Naive B cell (primary cell): ENCODE measurements at regions not wholly inside any gene's neighbourhood (a gene's known extent, or its start where the extent isn't known, plus 50 kb on each side); places are given as distances from the start of the nearest gene placed in this dataset.
"Not testable (repeated sequence)": the region's sequence is repeated elsewhere in the genome, so short reads cannot be mapped to it uniquely, and the experiment has no call there.

Source experiments
- ATAC-seq, 2 donors: fragments of 150-1000 bp; cut with Tn5 transposase; 2 replicates each; pipeline ENCODE4 v1.10.0; 2021; ENCODE audit warnings: low read depth in 2 of 2, mild to moderate bottlenecking in 2 of 2, moderate library complexity in 2 of 2
- DNase-seq: peaks from one replicate; pipeline ENCODE4 v3.0.0; 2022
- H3K27ac Mint-ChIP-seq, 6 donors: one replicate each; pipeline ENCODE4 v1.8.0; 2020 to 2022; ENCODE audit warnings: mild to moderate bottlenecking in 6 of 6, mixed read lengths in 6 of 6, moderate library complexity in 5 of 6, inconsistent platforms in 2 of 6
- H3K27me3 Mint-ChIP-seq, 3 donors: one replicate each; pipeline ENCODE4 v1.8.0; 2021 to 2022; ENCODE audit warnings: mixed read lengths in 3 of 3, mild to moderate bottlenecking in 1 of 3
- H3K36me3 Mint-ChIP-seq, 2 donors: one replicate each; pipeline ENCODE4 v1.8.0; 2020 to 2022; ENCODE audit warnings: mixed read lengths in 2 of 2, inconsistent platforms in 1 of 2, mild to moderate bottlenecking in 1 of 2
- H3K4me1 Mint-ChIP-seq, 3 donors: one replicate each; pipeline ENCODE4 v1.8.0; 2020 to 2022; ENCODE audit warnings: mixed read lengths in 3 of 3, inconsistent platforms in 1 of 3, mild to moderate bottlenecking in 1 of 3, moderate library complexity in 1 of 3
- H3K4me3 Mint-ChIP-seq, 8 donors: one replicate each; pipeline ENCODE4 v1.8.0; 2020 to 2022; ENCODE audit warnings: mild to moderate bottlenecking in 8 of 8, mixed read lengths in 8 of 8, moderate library complexity in 8 of 8, inconsistent platforms in 2 of 8
- H3K9me3 Mint-ChIP-seq, 7 donors: one replicate each; pipeline ENCODE4 v1.8.0; 2020 to 2022; ENCODE audit warnings: mixed read lengths in 7 of 7, mild to moderate bottlenecking in 5 of 7, inconsistent platforms in 2 of 7, moderate library complexity in 1 of 7

GRCh38 chr16:80274576-80275191 lies 266.1 kb upstream of the DYNLRB2 start:
- DNase-seq, result no peak
- Mint-ChIP-seq H3K4me1 (no peaks in the 10 kb centered on the region), H3K36me3 (no peaks in the 10 kb centered on the region), H3K27ac (no peak overlapping the region), H3K27me3 (peaks cover 0 to 4% (median 0%) of the 10 kb centered on the region in 3 donors), H3K9me3 (peaks cover 0 to 12% (median 1%) of the 10 kb centered on the region in 7 donors), H3K4me3 (no peak overlapping the region)
- no peak for ATAC-seq

- Mint-ChIP-seq H3K27me3 (peaks cover 0 to 4% (median 0%) of the 10 kb centered on the region in 3 donors), H3K4me1 (no peaks in the 10 kb centered on the region), H3K36me3 (no peaks in the 10 kb centered on the region), H3K9me3 (peaks cover 0 to 12% (median 1%) of the 10 kb centered on the region in 7 donors), H3K27ac (no peak overlapping the region), H3K4me3 (no peak overlapping the region)
- ATAC-seq (no peak), DNase-seq (no peak)
Measured at GRCh38 chr16:80273635-80274538, 266.9 kb upstream of the DYNLRB2 start.

DNA sequence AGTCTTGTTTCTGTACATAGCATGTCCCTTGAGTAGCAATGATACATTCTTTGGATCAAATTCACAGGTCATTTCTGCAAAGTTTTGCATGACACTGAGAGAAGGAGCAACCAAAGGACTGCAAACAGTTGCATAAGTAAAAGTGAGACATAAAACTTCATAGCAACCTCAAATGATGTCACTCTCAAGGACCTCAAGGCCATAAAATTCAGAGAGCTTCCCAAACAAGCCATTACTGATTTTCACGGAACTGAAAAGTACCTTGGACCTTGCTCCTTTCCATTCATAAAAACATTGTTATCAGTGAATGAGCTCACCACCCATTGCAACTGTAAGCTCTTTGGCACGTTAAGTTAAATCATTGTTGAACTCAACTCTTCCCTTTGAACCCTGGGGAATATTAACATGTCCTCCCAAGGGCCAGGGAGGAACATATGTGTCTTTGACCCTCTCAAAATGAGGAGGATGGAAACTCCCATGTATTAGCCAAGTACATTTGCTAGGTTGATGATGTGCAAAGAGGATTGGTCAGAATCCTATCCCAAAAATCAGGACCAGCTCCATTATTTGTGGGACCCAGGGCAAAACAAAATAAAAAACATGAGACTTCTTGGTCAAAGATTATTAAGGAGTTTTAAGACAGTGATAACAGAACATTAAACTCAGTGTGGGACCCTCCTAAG lies 275.0 kb upstream of the DYNLRB2 start:
- DNase-seq (no peak), ATAC-seq (no peak)
- Mint-ChIP-seq H3K36me3 (no peaks in the 10 kb centered on the region), H3K27me3 (peaks cover 0 to 32% (median 7%) of the 10 kb centered on the region in 3 donors), H3K4me1 (no peaks in the 10 kb centered on the region), H3K9me3 (peaks cover 0 to 2% (median 0%) of the 10 kb centered on the region in 7 donors), H3K27ac (no peak overlapping the region), H3K4me3 (no peak overlapping the region)

- Mint-ChIP-seq H3K4me1 (no peaks in the 10 kb centered on the region), H3K4me3 (no peak overlapping the region), H3K9me3 (peaks cover 0 to 2% (median 0%) of the 10 kb centered on the region in 7 donors), H3K27me3 (peaks cover 6 to 32% (median 7%) of the 10 kb centered on the region in 3 donors), H3K36me3 (no peaks in the 10 kb centered on the region), H3K27ac (no peak overlapping the region)
- ATAC-seq (no peak), DNase-seq (no peak)
Measured at GRCh38 chr16:80263848-80264694, 276.7 kb upstream of the DYNLRB2 start.

- DNase-seq (no peak), ATAC-seq (no peak)
- H3K4me3 Mint-ChIP-seq, result no peak overlapping the region
- no peaks in the 10 kb centered on the region for H3K36me3 Mint-ChIP-seq
- no peak overlapping the region for H3K27ac Mint-ChIP-seq
- peaks cover 6 to 31% (median 7%) of the 10 kb centered on the region in 3 donors for H3K27me3 Mint-ChIP-seq
- H3K4me1 Mint-ChIP-seq, result no peaks in the 10 kb centered on the region
- H3K9me3 Mint-ChIP-seq, result peaks cover 0 to 2% (median 0%) of the 10 kb centered on the region in 7 donors
Measured at GRCh38 chr16:80263181-80263823, 277.5 kb upstream of the DYNLRB2 start.

- Mint-ChIP-seq H3K4me3 (no peak overlapping the region), H3K36me3 (no peaks in the 10 kb centered on the region), H3K27ac (no peak overlapping the region), H3K4me1 (no peaks in the 10 kb centered on the region), H3K27me3 (peaks cover 6 to 17% (median 9%) of the 10 kb centered on the region in 3 donors), H3K9me3 (peaks cover 0 to 1% (median 0%) of the 10 kb centered on the region in 7 donors)
- ATAC-seq, result no peak
- no peak for DNase-seq
Measured at GRCh38 chr16:80260906-80261311, 279.9 kb upstream of the DYNLRB2 start.

DNA sequence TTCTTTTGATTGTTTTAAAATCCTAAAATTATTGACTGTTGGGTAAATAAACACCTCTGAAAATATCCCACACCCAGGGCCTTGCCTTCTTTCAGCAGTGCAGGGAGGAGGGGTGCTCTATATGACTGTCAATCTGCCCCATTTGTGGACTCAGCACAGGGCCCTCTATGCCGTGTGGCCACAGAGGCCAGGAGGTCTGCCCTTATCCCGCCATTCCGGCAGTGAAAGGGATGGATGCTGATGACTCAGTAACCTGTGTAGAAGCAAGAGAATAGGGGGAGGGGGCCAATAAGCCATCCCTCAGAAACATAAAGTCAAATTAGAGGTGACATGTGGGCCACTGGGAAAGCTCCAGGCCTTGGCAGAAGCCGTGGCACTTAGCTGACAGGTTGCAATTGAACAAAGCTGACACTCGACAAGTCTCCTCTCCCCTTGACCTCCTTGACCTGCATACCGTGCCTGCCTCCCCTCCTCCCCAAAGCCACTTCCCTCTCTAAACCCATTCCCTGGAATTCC lies 281.4 kb upstream of the DYNLRB2 start:
- Mint-ChIP-seq H3K27me3 (peaks cover 6 to 13% (median 8%) of the 10 kb centered on the region in 3 donors), H3K4me1 (no peaks in the 10 kb centered on the region), H3K4me3 (no peak overlapping the region), H3K36me3 (no peaks in the 10 kb centered on the region), H3K27ac (no peak overlapping the region), H3K9me3 (peaks cover 0 to 3% (median 0%) of the 10 kb centered on the region in 7 donors)
- ATAC-seq (no peak), DNase-seq (no peak)

- Mint-ChIP-seq H3K4me3 (no peak overlapping the region), H3K27me3 (peaks cover 5 to 12% (median 7%) of the 10 kb centered on the region in 3 donors), H3K4me1 (no peaks in the 10 kb centered on the region), H3K9me3 (peaks cover 0 to 3% (median 0%) of the 10 kb centered on the region in 7 donors), H3K36me3 (no peaks in the 10 kb centered on the region), H3K27ac (no peak overlapping the region)
- ATAC-seq (no peak), DNase-seq (no peak)
Measured at GRCh38 chr16:80258407-80258806, 282.4 kb upstream of the DYNLRB2 start.

GRCh38 chr16:80254970-80255369 lies 285.8 kb upstream of the DYNLRB2 start:
- peaks cover 0 to 3% (median 0%) of the 10 kb centered on the region in 7 donors for H3K9me3 Mint-ChIP-seq
- no peak overlapping the region for H3K4me3 Mint-ChIP-seq

DNA sequence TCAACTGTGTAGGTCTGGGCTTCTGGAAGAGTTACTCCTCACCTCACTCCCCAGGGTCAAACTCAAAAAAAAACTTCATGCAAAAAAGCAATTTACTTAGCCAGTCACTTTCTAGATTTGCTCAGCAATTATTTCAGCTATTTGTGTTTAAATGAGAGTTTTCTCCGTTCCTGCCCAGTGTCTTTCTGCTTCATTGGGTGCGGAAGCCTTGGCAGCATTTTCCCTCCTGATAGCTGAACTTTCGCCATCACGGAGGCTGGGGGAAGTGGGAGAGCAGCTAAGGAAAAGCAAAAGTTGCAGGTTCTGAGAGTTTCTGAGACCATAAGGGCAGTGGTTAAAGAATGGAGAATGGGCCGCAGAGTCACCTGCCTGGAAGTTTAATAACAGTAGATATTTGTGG lies 287.1 kb upstream of the DYNLRB2 start:
- Mint-ChIP-seq H3K4me1 (no peaks in the 10 kb centered on the region), H3K9me3 (peaks cover 0 to 5% (median 0%) of the 10 kb centered on the region in 7 donors), H3K36me3 (no peaks in the 10 kb centered on the region), H3K27me3 (peaks cover 0 to 19% (median 18%) of the 10 kb centered on the region in 3 donors), H3K4me3 (no peak overlapping the region), H3K27ac (no peak overlapping the region)
- no peak for ATAC-seq
- DNase-seq, result no peak

More at GRCh38 chr16:80254970-80255369, 285.8 kb upstream of the DYNLRB2 start:
- Mint-ChIP-seq H3K27ac (no peak overlapping the region), H3K4me1 (no peaks in the 10 kb centered on the region), H3K36me3 (no peaks in the 10 kb centered on the region), H3K27me3 (peaks cover 0 to 20% (median 13%) of the 10 kb centered on the region in 3 donors)
- ATAC-seq (no peak), DNase-seq (no peak)

- H3K36me3 Mint-ChIP-seq, result no peaks in the 10 kb centered on the region
- peaks cover 0 to 5% (median 0%) of the 10 kb centered on the region in 7 donors for H3K9me3 Mint-ChIP-seq
Measured at GRCh38 chr16:80250381-80250780, 290.4 kb upstream of the DYNLRB2 start.

GRCh38 chr16:80243303-80243702 lies 297.5 kb upstream of the DYNLRB2 start:
- not testable (repeated sequence) for ATAC-seq, H3K27me3 Mint-ChIP-seq, H3K4me1 Mint-ChIP-seq, H3K27ac Mint-ChIP-seq, H3K4me3 Mint-ChIP-seq, H3K36me3 Mint-ChIP-seq, DNase-seq
- peaks cover 0 to 18% (median 12%) of the 10 kb centered on the region in 7 donors for H3K9me3 Mint-ChIP-seq

More at GRCh38 chr16:80250381-80250780, 290.4 kb upstream of the DYNLRB2 start:
- Mint-ChIP-seq H3K27ac (no peak overlapping the region), H3K4me1 (no peaks in the 10 kb centered on the region), H3K4me3 (no peak overlapping the region), H3K27me3 (peaks cover 0 to 19% (median 13%) of the 10 kb centered on the region in 3 donors)
- no peak for ATAC-seq
- no peak for DNase-seq
